ENCODE measurements at regions not wholly inside any gene's neighbourhood (a gene's known extent, or its start where the extent isn't known, plus 50 kb on each side); places are given as distances from the start of the nearest gene placed in this dataset.

- TF ChIP-seq EZH2phosphoT487 (IDR thresholded peaks at IDR 0.05; ENCODE audit: unreplicated experiment) (no peak), ZNF331 (CRISPR knock-in tag; IDR thresholded peaks at IDR 0.05; ENCODE audit: low read depth) (no peak), EZH2 (IDR thresholded peaks at IDR 0.05; ENCODE audit: low read depth, unreplicated experiment) (no peak), CTCF (conservative IDR thresholded peaks at IDR 0.05; ENCODE audit: low read depth in 2 of 2) (no peak), CREB1 (CRISPR knock-in tag; IDR thresholded peaks at IDR 0.05; ENCODE audit: low read depth) (no peak), ZNF114 (CRISPR knock-in tag; IDR thresholded peaks at IDR 0.05) (no peak), STAT1 (IDR thresholded peaks at IDR 0.05; ENCODE audit: unreplicated experiment) (no peak), JUNB (IDR thresholded peaks at IDR 0.05; ENCODE audit: unreplicated experiment) (no peak), POLR2AphosphoS5 (IDR thresholded peaks at IDR 0.05; ENCODE audit: low read depth) (no peak), ZNF462 (CRISPR knock-in tag; IDR thresholded peaks at IDR 0.05) (no peak)
- TF ChIP-seq, protein P1, sequence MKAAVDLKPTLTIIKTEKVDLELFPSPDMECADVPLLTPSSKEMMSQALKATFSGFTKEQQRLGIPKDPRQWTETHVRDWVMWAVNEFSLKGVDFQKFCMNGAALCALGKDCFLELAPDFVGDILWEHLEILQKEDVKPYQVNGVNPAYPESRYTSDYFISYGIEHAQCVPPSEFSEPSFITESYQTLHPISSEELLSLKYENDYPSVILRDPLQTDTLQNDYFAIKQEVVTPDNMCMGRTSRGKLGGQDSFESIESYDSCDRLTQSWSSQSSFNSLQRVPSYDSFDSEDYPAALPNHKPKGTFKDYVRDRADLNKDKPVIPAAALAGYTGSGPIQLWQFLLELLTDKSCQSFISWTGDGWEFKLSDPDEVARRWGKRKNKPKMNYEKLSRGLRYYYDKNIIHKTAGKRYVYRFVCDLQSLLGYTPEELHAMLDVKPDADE (IDR thresholded peaks at IDR 0.05): no peak
- TF ChIP-seq, protein P2, sequence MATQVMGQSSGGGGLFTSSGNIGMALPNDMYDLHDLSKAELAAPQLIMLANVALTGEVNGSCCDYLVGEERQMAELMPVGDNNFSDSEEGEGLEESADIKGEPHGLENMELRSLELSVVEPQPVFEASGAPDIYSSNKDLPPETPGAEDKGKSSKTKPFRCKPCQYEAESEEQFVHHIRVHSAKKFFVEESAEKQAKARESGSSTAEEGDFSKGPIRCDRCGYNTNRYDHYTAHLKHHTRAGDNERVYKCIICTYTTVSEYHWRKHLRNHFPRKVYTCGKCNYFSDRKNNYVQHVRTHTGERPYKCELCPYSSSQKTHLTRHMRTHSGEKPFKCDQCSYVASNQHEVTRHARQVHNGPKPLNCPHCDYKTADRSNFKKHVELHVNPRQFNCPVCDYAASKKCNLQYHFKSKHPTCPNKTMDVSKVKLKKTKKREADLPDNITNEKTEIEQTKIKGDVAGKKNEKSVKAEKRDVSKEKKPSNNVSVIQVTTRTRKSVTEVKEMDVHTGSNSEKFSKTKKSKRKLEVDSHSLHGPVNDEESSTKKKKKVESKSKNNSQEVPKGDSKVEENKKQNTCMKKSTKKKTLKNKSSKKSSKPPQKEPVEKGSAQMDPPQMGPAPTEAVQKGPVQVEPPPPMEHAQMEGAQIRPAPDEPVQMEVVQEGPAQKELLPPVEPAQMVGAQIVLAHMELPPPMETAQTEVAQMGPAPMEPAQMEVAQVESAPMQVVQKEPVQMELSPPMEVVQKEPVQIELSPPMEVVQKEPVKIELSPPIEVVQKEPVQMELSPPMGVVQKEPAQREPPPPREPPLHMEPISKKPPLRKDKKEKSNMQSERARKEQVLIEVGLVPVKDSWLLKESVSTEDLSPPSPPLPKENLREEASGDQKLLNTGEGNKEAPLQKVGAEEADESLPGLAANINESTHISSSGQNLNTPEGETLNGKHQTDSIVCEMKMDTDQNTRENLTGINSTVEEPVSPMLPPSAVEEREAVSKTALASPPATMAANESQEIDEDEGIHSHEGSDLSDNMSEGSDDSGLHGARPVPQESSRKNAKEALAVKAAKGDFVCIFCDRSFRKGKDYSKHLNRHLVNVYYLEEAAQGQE (IDR thresholded peaks at IDR 0.05; ENCODE audit: unreplicated experiment): no peak
- H3K9me3 Mint-ChIP-seq: no peaks in the 10 kb centered on the region
Measured at GRCh38 chr4:115514675-115515074, 401.3 kb upstream of the NDST4 start.

More at GRCh38 chr4:115514675-115515074, 401.3 kb upstream of the NDST4 start:
- Mint-ChIP-seq H3K36me3 (ENCODE audit: low read depth) (no peaks in the 10 kb centered on the region; the same call in 2 of the 3 replicates), H3K27ac (no peak overlapping the region), H3K4me3 (no peak overlapping the region), H3K4me1 (no peaks in the 10 kb centered on the region), H3K27me3 (ENCODE audit: insufficient read depth, low read depth, poor library complexity) (no peaks in the 10 kb centered on the region)
- Histone ChIP-seq H3K4me1 (ENCODE audit: insufficient read depth) (no peaks in the 10 kb centered on the region), H3K4me3 (no peak overlapping the region), H3F3A (replicated peaks; ENCODE audit: low read depth) (no peaks in the 10 kb centered on the region), H3K4me2 (no peak overlapping the region), H2AFZ (no peak overlapping the region), H3K27ac (ENCODE audit: low read depth) (no peak overlapping the region), H3K36me3 (ENCODE audit: insufficient read depth) (no peaks in the 10 kb centered on the region), H4K20me1 (replicated peaks; ENCODE audit: insufficient read depth) (no peaks in the 10 kb centered on the region), H3K79me2 (replicated peaks; ENCODE audit: insufficient read depth) (no peaks in the 10 kb centered on the region), H3K27me3 (ENCODE audit: insufficient read depth) (no peaks in the 10 kb centered on the region), H3K9me2 (ENCODE audit: insufficient read depth) (peaks cover 3% of the 10 kb centered on the region; the same call in 1 of the 2 replicates)
- no peak for DNase-seq (ENCODE audit: low spot score)
- no peak for ATAC-seq

Data from GM23338 (cell line).